Right atrium auricular region (tissue), 2 donors: ENCODE measurements at regions not wholly inside any gene's neighbourhood (a gene's known extent, or its start where the extent isn't known, plus 50 kb on each side); places are given as distances from the start of the nearest gene placed in this dataset.
"Not testable (repeated sequence)": the region's sequence is repeated elsewhere in the genome, so short reads cannot be mapped to it uniquely, and the experiment has no call there.

Experiments
- DNase-seq: peaks from one replicate; pipeline ENCODE4 v3.0.0-alpha.2; 2019; ENCODE audit warnings: low spot score
- H3K27ac ChIP-seq, 2 donors: fragments of 200-600 bp; sonication (generic); 1 replicate in 1 of 2; 2 replicates in 1 of 2; pipeline ENCODE4 v1.5.1; 2016 to 2019
- H3K27me3 ChIP-seq, 2 donors: fragments of 200-600 bp; sonication (generic); one replicate each; pipeline versions ENCODE4 v1.5.1 to v1.6.0; 2017 to 2019
- H3K36me3 ChIP-seq: fragments of 200-600 bp; sonication (generic); one replicate; pipeline ENCODE4 v1.5.1; 2016
- H3K4me1 ChIP-seq, 2 donors: fragments of 200-600 bp; sonication (generic); one replicate each; pipeline versions ENCODE4 v1.5.1 to v1.6.0; 2017 to 2019
- H3K4me3 ChIP-seq, 2 donors: fragments of 200-600 bp; sonication (generic); 1 replicate in 1 of 2; 2 replicates in 1 of 2; pipeline ENCODE4 v1.5.1; 2017 to 2019; ENCODE audit warnings: mild to moderate bottlenecking in 1 of 2, moderate library complexity in 1 of 2
- H3K9me3 ChIP-seq, 2 donors: fragments of 200-600 bp; sonication (generic); one replicate each; pipeline ENCODE4 v1.5.1; 2019
- TF ChIP-seq, protein P1 (sequence below), 2 donors: fragments of 200-600 bp; sonication (generic); IDR thresholded peaks; one replicate each; pipeline ENCODE4 v1.5.1; 2019; ENCODE audit warnings: antibody characterized with exemption in 2 of 2

DNA sequence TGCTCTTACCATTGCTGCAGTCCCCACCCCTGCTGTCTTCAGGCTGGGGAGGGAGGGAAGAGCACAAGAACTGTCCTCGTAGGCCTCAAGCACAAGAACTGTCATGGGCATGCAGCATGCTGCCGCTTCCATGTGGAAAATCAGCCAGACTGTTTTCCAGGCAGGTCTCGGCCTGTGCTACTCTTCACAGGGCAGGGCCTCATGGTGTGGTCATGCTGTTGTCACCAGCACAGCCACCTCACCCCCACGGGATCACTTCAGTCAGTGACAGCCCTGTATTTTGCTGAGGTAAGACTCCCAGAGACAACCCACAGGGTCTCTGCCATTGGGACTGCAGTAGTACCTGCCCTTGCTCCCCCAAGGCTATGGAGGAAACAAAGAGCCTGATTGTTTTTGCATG, 205.3 kb downstream of the NAP1L3 start:
- Histone ChIP-seq H3K4me1 (no peaks in the 10 kb centered on the region), H3K36me3 (no peaks in the 10 kb centered on the region), H3K4me3 (no peak overlapping the region), H3K27me3 (no peaks in the 10 kb centered on the region), H3K9me3 (no peaks in the 10 kb centered on the region), H3K27ac (no peak overlapping the region)
- TF ChIP-seq, protein P1, sequence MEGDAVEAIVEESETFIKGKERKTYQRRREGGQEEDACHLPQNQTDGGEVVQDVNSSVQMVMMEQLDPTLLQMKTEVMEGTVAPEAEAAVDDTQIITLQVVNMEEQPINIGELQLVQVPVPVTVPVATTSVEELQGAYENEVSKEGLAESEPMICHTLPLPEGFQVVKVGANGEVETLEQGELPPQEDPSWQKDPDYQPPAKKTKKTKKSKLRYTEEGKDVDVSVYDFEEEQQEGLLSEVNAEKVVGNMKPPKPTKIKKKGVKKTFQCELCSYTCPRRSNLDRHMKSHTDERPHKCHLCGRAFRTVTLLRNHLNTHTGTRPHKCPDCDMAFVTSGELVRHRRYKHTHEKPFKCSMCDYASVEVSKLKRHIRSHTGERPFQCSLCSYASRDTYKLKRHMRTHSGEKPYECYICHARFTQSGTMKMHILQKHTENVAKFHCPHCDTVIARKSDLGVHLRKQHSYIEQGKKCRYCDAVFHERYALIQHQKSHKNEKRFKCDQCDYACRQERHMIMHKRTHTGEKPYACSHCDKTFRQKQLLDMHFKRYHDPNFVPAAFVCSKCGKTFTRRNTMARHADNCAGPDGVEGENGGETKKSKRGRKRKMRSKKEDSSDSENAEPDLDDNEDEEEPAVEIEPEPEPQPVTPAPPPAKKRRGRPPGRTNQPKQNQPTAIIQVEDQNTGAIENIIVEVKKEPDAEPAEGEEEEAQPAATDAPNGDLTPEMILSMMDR (IDR thresholded peaks at IDR 0.05): no peak
- no peak for DNase-seq

DNA sequence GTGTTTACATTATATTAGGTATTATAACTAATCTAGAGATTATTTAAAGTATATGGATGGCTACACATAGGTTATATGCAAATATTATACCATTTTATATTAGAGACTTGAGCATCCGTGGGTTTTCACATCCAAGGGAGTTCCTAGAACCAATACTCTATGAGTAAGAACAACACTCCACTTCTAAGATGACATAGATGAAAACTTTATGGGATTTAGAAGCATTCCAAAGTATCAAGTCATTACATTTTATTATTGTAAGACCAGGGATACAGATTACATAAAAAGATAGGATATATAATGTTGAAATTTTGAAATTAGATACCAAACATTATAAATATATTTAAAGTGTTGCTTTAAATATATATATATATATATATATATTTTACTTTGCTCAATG, 207.0 kb downstream of the NAP1L3 start:
- TF ChIP-seq, protein P1 (IDR thresholded peaks at IDR 0.05): no peak
- Histone ChIP-seq H3K36me3 (no peaks in the 10 kb centered on the region), H3K9me3 (no peaks in the 10 kb centered on the region), H3K27me3 (no peaks in the 10 kb centered on the region), H3K4me3 (no peak overlapping the region), H3K27ac (no peak overlapping the region), H3K4me1 (no peaks in the 10 kb centered on the region)
- no peak for DNase-seq

DNA sequence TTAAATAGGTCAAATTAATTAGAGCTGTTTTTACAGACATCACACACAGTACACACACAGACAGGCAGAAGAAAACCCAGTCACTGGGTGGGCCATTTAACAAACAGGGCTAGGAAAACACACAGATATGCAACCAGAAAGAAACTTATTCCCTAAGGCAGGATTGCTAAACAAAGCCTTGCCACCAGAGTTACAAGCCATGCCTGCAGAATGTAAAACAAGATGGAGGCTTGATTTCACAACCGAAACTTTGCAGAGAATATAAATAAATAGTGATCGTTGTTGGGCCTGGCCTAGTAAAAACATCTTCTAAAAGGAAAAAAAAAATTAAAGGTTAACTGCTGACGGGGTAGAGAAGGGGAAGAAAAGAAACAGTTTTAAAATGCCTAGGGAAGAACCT, 212.3 kb downstream of the NAP1L3 start:
- Histone ChIP-seq H3K4me3 (no peak overlapping the region), H3K27ac (no peak overlapping the region), H3K4me1 (no peaks in the 10 kb centered on the region), H3K36me3 (no peaks in the 10 kb centered on the region), H3K27me3 (no peaks in the 10 kb centered on the region), H3K9me3 (no peaks in the 10 kb centered on the region)
- TF ChIP-seq, protein P1 (IDR thresholded peaks at IDR 0.05): no peak
- no peak for DNase-seq

DNA sequence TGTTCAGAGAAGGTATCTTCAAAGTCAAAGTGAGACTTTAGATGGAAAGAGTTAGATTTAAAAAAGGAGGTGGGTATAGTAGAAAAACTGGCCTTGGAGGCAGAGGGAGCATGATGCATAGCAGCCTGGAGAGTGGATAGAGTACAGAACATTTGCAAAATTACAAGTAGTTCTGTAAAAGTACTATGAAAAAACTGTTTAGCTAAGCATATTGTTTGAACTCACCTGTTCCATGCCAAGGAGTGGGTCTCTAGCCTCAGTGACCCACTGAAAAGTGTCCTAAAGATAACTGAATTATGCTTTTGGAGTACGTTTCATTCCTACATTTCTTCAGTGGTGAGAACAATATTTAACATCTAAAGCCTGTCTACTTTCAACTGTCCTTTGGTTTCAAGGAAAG, 218.9 kb downstream of the NAP1L3 start:
- TF ChIP-seq, protein P1 (IDR thresholded peaks at IDR 0.05): no peak
- H3K27ac ChIP-seq: no peak overlapping the region
- H3K9me3 ChIP-seq: no peaks in the 10 kb centered on the region
- H3K4me1 ChIP-seq: no peaks in the 10 kb centered on the region
- no peaks in the 10 kb centered on the region for H3K36me3 ChIP-seq
- no peaks in the 10 kb centered on the region for H3K27me3 ChIP-seq
- no peak for DNase-seq
- no peak overlapping the region for H3K4me3 ChIP-seq

DNA sequence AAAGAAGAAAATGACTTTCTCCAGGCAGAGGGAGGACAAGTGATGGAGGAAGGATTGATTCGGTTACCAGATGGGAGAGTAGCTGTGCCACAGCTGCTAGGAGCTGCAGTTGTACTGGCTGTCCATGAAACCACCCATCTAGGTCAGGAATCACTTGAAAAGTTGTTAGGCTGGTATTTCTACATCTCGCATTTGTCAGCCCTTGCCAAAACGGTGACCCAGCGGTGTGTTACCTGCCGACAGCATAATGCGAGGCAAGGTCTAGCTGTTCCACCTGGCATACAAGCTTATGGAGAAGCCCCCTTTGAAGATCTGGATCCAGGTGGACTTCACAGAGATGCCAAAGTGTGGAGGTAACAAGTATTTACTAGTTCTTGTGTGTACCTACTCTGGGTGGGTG, 238.7 kb downstream of the NAP1L3 start:
- H3K4me1 ChIP-seq, H3K9me3 ChIP-seq, H3K27ac ChIP-seq, H3K36me3 ChIP-seq, H3K27me3 ChIP-seq, H3K4me3 ChIP-seq, DNase-seq: not testable (repeated sequence)

DNA sequence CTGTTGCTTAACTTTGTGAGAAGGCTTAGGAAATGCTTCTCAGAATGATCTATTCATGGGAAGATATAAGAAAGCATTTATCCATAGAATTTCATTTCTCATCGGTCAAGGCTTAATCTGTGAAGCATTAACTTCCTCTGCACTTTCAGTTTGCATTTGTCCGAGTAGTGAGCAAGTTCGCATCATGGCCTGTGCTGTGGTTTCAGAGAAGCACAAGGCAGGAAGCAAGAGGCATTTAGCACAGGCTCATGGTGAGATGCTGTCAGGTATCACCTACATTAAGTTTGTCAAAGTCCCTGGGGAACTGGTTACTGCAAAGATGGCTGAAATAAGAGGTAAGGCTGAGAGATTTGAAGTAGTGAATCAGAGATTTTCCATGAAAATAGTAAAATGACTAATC, 244.9 kb downstream of the NAP1L3 start:
- TF ChIP-seq, protein P1 (IDR thresholded peaks at IDR 0.05): no peak
- no peak for DNase-seq
- no peak overlapping the region for H3K4me3 ChIP-seq
- no peaks in the 10 kb centered on the region for H3K9me3 ChIP-seq
- no peak overlapping the region for H3K27ac ChIP-seq
- no peaks in the 10 kb centered on the region for H3K27me3 ChIP-seq
- no peaks in the 10 kb centered on the region for H3K4me1 ChIP-seq
- no peaks in the 10 kb centered on the region for H3K36me3 ChIP-seq
